ENCODE measurements at regions not wholly inside any gene's neighbourhood (a gene's known extent, or its start where the extent isn't known, plus 50 kb on each side); places are given as distances from the start of the nearest gene placed in this dataset.

GRCh38 chr15:59948924-59949613 is 55.0 kb upstream of the FOXB1 start:
- TF ChIP-seq ZNF292 (tag by site-specific recombination; IDR thresholded peaks at IDR 0.05; ENCODE audit: borderline replicate concordance, low read depth) (no peak), ZNF555 (tag by site-specific recombination; conservative IDR thresholded peaks at IDR 0.05) (no peak), ZNF544 (tag by site-specific recombination; IDR thresholded peaks at IDR 0.05) (no peak), HIC1 (tag by site-specific recombination; IDR thresholded peaks at IDR 0.05) (no peak), ZNF416 (tag by site-specific recombination; IDR thresholded peaks at IDR 0.05) (no peak), CTCF (tag by site-specific recombination; IDR thresholded peaks at IDR 0.05) (no peak)
